GM12878 (cell line): ENCODE measurements at regions not wholly inside any gene's neighbourhood (a gene's known extent, or its start where the extent isn't known, plus 50 kb on each side); places are given as distances from the start of the nearest gene placed in this dataset.

Source experiments
- ATAC-seq: fragments of 200-7000 bp; cut with Tn5 transposase; 3 replicates; pipeline ENCODE4 v1.9.1; 2020; ENCODE audit warnings: mild to moderate bottlenecking, moderate library complexity
- BruUV-seq: library from RNA; stranded (reverse); fragments of 400-500 nt; replicated peaks from 2 replicates; lab custom pipeline; 2021; lab: Mats Ljungman, UMichigan
- CTCF ChIA-PET: fragments of 300-600 bp; sonication (Branson Sonifier 250); formaldehyde crosslinking; extraction: SDS; loops from one replicate; lab custom pipeline; 2021; ENCODE audit warnings: inconsistent platforms; lab: Yijun Ruan, JAX
- POLR2A ChIA-PET: fragments of 350-600 bp; formaldehyde crosslinking; extraction: SDS; loops from one replicate; lab custom pipeline; 2021; ENCODE audit warnings: inconsistent platforms; lab: Charles Lee
- RAD21 ChIA-PET: fragments of 300-600 bp; sonication (Branson Sonifier 250); formaldehyde crosslinking; loops from one replicate; lab custom pipeline; 2023; ENCODE audit warnings: antibody characterized with exemption; ENCODE audit not compliant: unreplicated experiment; lab: Charles Lee
- SMC1A ChIA-PET: fragments of 300-600 bp; sonication (Branson Sonifier 250); formaldehyde crosslinking; loops from one replicate; lab custom pipeline; 2023; ENCODE audit not compliant: unreplicated experiment, uncharacterized antibody; lab: Charles Lee
- DNase-seq: peaks from one replicate; pipeline ENCODE4 v3.0.0-alpha.2; 2011; ENCODE audit warnings: low read depth, low spot score
- FAIRE-seq: peaks from 3 replicates; lab custom pipeline; 2011; peaks lifted over from hg19 to GRCh38; lab: Jason Lieb, UNC
- H2AFZ ChIP-seq: 2 replicates; pipeline ENCODE4 v1.6.0; 2011; ENCODE audit warnings: low read depth, low read length, control low read depth; ENCODE audit not compliant: control insufficient read depth
- H3K27ac ChIP-seq: 2 replicates; pipeline ENCODE4 v1.5.1; 2011; ENCODE audit warnings: control low read depth; ENCODE audit not compliant: control insufficient read depth, insufficient read depth
- H3K27me3 ChIP-seq, 2 experiments: replicated peaks in 1 of 2; 2 replicates each; pipeline versions ENCODE4 v1.6.0 to v1.6.1; 2011; ENCODE audit warnings: low read length in 1 of 2; ENCODE audit not compliant: control insufficient read depth in 2 of 2, insufficient read depth in 2 of 2
- H3K36me3 ChIP-seq, 2 experiments: 2 replicates each; pipeline ENCODE4 v1.5.1; 2011; ENCODE audit warnings: low read length in 1 of 2; ENCODE audit not compliant: control insufficient read depth in 2 of 2, insufficient read depth in 2 of 2
- H3K4me1 ChIP-seq: 2 replicates; pipeline ENCODE4 v1.6.1; 2011; ENCODE audit warnings: mild to moderate bottlenecking, low read length, moderate library complexity, mixed read lengths; ENCODE audit not compliant: control insufficient read depth, insufficient read depth
- H3K4me2 ChIP-seq: 2 replicates; pipeline ENCODE4 v1.6.0; 2011; ENCODE audit warnings: control low read depth; ENCODE audit not compliant: control insufficient read depth, insufficient read depth
- H3K4me3 ChIP-seq: fragments of 200-600 bp; sonication (generic); 2 replicates; pipeline ENCODE4 v1.5.1; 2016
- H3K79me2 ChIP-seq: 2 replicates; pipeline ENCODE4 v1.6.0; 2011; ENCODE audit warnings: low read length; ENCODE audit not compliant: control insufficient read depth, insufficient read depth
- H3K9ac ChIP-seq: 2 replicates; pipeline ENCODE4 v1.8.0; 2011; ENCODE audit warnings: low read length, control low read depth, mixed read lengths; ENCODE audit not compliant: control insufficient read depth, insufficient read depth
- H3K9me3 ChIP-seq: replicated peaks from 3 replicates; pipeline ENCODE4 v1.5.1; 2011; ENCODE audit warnings: mild to moderate bottlenecking, low read length; ENCODE audit not compliant: control insufficient read depth, insufficient read depth
- H4K20me1 ChIP-seq: 2 replicates; pipeline ENCODE4 v1.6.0; 2011; ENCODE audit not compliant: control insufficient read depth, insufficient read depth
- SREBF1 ChIP-seq: IDR thresholded peaks from 2 replicates; pipeline ENCODE4 v1.6.1; 2012; ENCODE audit warnings: mild to moderate bottlenecking, low read length
- WGBS: methylation state at CpG from one replicate; pipeline ENCODE4 v1.1.6; 2016; ENCODE audit warnings: low lambda C conversion rate; ENCODE audit not compliant: insufficient replicate concordance, insufficient coverage; ENCODE audit errors: missing lambda C conversion rate; 5-methylcytosine and 5-hydroxymethylcytosine counted together
- in situ Hi-C: fragments of 300-500 bp; cut with MboI; formaldehyde crosslinking; loops from 9 replicates; pipeline ENCODE4 v1.14.3; 2018; ENCODE audit warnings: mixed read lengths
- intact Hi-C: fragments of 100-400 bp; cut with micrococcal nuclease; formaldehyde crosslinking; loops from one replicate; pipeline ENCODE4 v1.14.2; 2022; ENCODE audit not compliant: unreplicated experiment
- TF ChIP-seq, protein P1 (sequence below): fragments of 450-650 bp; IDR thresholded peaks from 2 replicates; pipeline ENCODE4 v1.6.1; 2016; ENCODE audit warnings: mild to moderate bottlenecking, moderate library complexity, borderline replicate concordance
- TF ChIP-seq, protein P2 (sequence below): fragments of 450-650 bp; IDR thresholded peaks from 2 replicates; pipeline ENCODE4 v1.6.1; 2016; ENCODE audit warnings: mild to moderate bottlenecking
- TF ChIP-seq, protein P3 (sequence below): fragments of 450-650 bp; conservative IDR thresholded peaks from 2 replicates; pipeline ENCODE4 v1.6.1; 2017; ENCODE audit warnings: mild to moderate bottlenecking, moderate library complexity

DNA sequence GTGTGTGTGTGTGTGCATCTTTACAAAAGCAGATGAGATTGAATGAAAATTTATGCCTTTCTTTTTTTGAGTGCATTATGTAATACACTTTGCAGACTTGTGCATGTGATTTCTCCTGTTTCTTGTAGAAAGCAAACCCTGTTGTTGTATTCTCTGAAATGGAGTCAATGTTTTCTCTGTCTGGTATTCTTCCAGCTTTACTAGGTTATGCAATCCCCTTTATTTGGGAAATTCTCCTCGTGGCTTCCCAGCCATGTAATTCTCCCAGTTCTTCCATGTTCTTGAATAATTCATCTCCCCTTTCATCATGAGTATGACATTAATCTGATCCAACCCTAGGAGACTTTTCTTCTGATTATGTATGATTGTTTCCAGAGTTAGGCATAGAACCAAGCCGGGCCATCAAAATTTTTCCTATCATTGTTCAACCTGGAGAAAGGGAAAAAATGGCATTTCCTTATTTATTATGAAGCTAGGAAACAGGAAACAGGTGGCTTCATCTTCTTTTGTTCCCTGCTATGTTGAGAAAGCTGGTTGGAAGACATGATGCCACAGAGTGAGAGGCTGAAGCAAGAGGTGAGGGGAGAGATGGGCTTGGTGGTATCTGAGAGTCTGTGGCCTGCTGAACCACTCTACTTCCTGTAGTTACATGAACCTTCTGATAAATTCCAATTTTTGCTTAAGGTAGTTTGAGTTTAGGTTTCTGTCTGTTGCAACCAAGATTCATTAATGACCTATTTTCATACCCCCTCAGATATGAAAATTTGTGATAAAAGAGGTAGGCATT is 68.8 kb downstream of the PRL start (continued):
- TF ChIP-seq, protein P1, sequence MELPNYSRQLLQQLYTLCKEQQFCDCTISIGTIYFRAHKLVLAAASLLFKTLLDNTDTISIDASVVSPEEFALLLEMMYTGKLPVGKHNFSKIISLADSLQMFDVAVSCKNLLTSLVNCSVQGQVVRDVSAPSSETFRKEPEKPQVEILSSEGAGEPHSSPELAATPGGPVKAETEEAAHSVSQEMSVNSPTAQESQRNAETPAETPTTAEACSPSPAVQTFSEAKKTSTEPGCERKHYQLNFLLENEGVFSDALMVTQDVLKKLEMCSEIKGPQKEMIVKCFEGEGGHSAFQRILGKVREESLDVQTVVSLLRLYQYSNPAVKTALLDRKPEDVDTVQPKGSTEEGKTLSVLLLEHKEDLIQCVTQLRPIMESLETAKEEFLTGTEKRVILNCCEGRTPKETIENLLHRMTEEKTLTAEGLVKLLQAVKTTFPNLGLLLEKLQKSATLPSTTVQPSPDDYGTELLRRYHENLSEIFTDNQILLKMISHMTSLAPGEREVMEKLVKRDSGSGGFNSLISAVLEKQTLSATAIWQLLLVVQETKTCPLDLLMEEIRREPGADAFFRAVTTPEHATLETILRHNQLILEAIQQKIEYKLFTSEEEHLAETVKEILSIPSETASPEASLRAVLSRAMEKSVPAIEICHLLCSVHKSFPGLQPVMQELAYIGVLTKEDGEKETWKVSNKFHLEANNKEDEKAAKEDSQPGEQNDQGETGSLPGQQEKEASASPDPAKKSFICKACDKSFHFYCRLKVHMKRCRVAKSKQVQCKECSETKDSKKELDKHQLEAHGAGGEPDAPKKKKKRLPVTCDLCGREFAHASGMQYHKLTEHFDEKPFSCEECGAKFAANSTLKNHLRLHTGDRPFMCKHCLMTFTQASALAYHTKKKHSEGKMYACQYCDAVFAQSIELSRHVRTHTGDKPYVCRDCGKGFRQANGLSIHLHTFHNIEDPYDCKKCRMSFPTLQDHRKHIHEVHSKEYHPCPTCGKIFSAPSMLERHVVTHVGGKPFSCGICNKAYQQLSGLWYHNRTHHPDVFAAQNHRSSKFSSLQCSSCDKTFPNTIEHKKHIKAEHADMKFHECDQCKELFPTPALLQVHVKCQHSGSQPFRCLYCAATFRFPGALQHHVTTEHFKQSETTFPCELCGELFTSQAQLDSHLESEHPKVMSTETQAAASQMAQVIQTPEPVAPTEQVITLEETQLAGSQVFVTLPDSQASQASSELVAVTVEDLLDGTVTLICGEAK, result no peak

DNA sequence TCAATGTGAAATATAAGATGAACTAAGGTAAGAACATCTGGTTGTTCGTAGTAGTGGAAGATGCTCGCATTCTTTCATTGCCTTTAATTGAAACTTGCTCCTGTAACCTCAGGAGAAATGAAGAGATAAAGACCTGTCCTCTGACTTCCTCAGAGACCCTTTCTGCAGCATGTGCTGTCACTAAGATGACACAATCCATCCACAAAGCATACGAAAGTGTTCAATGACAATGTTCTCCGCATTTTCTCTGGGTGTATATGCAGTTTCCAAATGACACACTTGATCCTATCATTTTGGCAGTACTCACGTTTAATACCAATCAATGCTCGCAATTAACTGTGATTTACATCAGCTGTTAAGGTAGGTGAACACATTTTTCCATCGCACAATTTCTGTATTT is 65.8 kb downstream of the PRL start:
- no peaks in the 10 kb centered on the region for H3K36me3 ChIP-seq
- H3K27me3 ChIP-seq, result no peaks in the 10 kb centered on the region
- POLR2A ChIA-PET, result no interaction called here
- RAD21 ChIA-PET, result no interaction called here
- no peak overlapping the region for H2AFZ ChIP-seq
- DNase-seq, result no peak
- no peak overlapping the region for H3K27ac ChIP-seq
- H3K4me2 ChIP-seq, result no peak overlapping the region
- no peaks in the 10 kb centered on the region for H3K9me3 ChIP-seq
- intact Hi-C loops (no loop called here), in situ Hi-C loops (no loop called here)
- WGBS, result 24% methylated on average over 7 of the region's 7 CpGs
- ATAC-seq, result no peak
- TF ChIP-seq SREBF1, result no peak
- TF ChIP-seq, protein P2, sequence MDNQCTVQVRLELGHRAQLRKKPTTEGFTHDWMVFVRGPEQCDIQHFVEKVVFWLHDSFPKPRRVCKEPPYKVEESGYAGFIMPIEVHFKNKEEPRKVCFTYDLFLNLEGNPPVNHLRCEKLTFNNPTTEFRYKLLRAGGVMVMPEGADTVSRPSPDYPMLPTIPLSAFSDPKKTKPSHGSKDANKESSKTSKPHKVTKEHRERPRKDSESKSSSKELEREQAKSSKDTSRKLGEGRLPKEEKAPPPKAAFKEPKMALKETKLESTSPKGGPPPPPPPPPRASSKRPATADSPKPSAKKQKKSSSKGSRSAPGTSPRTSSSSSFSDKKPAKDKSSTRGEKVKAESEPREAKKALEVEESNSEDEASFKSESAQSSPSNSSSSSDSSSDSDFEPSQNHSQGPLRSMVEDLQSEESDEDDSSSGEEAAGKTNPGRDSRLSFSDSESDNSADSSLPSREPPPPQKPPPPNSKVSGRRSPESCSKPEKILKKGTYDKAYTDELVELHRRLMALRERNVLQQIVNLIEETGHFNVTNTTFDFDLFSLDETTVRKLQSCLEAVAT, result no peak
- TF ChIP-seq, protein P3, sequence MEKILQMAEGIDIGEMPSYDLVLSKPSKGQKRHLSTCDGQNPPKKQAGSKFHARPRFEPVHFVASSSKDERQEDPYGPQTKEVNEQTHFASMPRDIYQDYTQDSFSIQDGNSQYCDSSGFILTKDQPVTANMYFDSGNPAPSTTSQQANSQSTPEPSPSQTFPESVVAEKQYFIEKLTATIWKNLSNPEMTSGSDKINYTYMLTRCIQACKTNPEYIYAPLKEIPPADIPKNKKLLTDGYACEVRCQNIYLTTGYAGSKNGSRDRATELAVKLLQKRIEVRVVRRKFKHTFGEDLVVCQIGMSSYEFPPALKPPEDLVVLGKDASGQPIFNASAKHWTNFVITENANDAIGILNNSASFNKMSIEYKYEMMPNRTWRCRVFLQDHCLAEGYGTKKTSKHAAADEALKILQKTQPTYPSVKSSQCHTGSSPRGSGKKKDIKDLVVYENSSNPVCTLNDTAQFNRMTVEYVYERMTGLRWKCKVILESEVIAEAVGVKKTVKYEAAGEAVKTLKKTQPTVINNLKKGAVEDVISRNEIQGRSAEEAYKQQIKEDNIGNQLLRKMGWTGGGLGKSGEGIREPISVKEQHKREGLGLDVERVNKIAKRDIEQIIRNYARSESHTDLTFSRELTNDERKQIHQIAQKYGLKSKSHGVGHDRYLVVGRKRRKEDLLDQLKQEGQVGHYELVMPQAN, result no peak
- CTCF ChIA-PET, result no interaction called here
- BruUV-seq, result no TSS peak
- H4K20me1 ChIP-seq, result no peaks in the 10 kb centered on the region
- no peaks in the 10 kb centered on the region for H3K4me1 ChIP-seq
- FAIRE-seq, result no peak
- SMC1A ChIA-PET, result no interaction called here
- no peaks in the 10 kb centered on the region for H3K79me2 ChIP-seq
- H3K4me3 ChIP-seq, result no peak overlapping the region
- H3K9ac ChIP-seq, result no peak overlapping the region
